Skeletal muscle cell (primary cell): ENCODE measurements at regions not wholly inside any gene's neighbourhood (a gene's known extent, or its start where the extent isn't known, plus 50 kb on each side); places are given as distances from the start of the nearest gene placed in this dataset.

Experiments
- DNase-seq: peaks from one replicate; pipeline ENCODE4 v3.0.0-alpha.2; 2010; ENCODE audit warnings: low read depth
- H3K4me3 ChIP-seq: 2 replicates; pipeline ENCODE4 v1.5.1; 2011; ENCODE audit warnings: low read depth, mild to moderate bottlenecking, control low read depth, low read length, moderate library complexity

GRCh38 chr4:152239216-152239615, 296.7 kb downstream of the FBXW7 start:
- no peak for DNase-seq
- H3K4me3 ChIP-seq, result no peak overlapping the region

- no peak overlapping the region for H3K4me3 ChIP-seq
- no peak for DNase-seq
Measured at GRCh38 chr4:152236519-152237056, 299.3 kb downstream of the FBXW7 start.

GRCh38 chr4:152235718-152236117, 300.2 kb downstream of the FBXW7 start:
- no peak for DNase-seq
- no peak overlapping the region for H3K4me3 ChIP-seq

- DNase-seq, result no peak
- H3K4me3 ChIP-seq, result no peak overlapping the region
Measured at GRCh38 chr4:152234571-152234970, 301.3 kb downstream of the FBXW7 start.

GRCh38 chr4:152232271-152232670, 303.6 kb downstream of the FBXW7 start:
- DNase-seq, result no peak
- no peak overlapping the region for H3K4me3 ChIP-seq

GRCh38 chr4:152229782-152230289, 306.1 kb downstream of the FBXW7 start:
- no peak overlapping the region for H3K4me3 ChIP-seq
- no peak for DNase-seq

GRCh38 chr4:152225680-152226079, 310.2 kb downstream of the FBXW7 start:
- no peak overlapping the region for H3K4me3 ChIP-seq
- no peak for DNase-seq

- H3K4me3 ChIP-seq, result no peak overlapping the region
- DNase-seq, result no peak
Measured at GRCh38 chr4:152224721-152225420, 311.0 kb downstream of the FBXW7 start.

- no peak overlapping the region for H3K4me3 ChIP-seq
- no peak for DNase-seq
Measured at GRCh38 chr4:152224223-152224622, 311.7 kb downstream of the FBXW7 start.

- H3K4me3 ChIP-seq, result no peak overlapping the region
- DNase-seq, result no peak
Measured at GRCh38 chr4:152223600-152223999, 312.3 kb downstream of the FBXW7 start.

- no peak overlapping the region for H3K4me3 ChIP-seq
- DNase-seq, result no peak
Measured at GRCh38 chr4:152221816-152222516, 313.9 kb downstream of the FBXW7 start.

- no peak for DNase-seq
- no peak overlapping the region for H3K4me3 ChIP-seq
Measured at GRCh38 chr4:152220201-152220666, 315.7 kb downstream of the FBXW7 start.

GRCh38 chr4:152218576-152218975, 317.3 kb downstream of the FBXW7 start:
- no peak for DNase-seq
- no peak overlapping the region for H3K4me3 ChIP-seq

GRCh38 chr4:152217896-152218295, 318.0 kb downstream of the FBXW7 start:
- no peak for DNase-seq
- H3K4me3 ChIP-seq, result no peak overlapping the region

- DNase-seq, result no peak
- no peak overlapping the region for H3K4me3 ChIP-seq
Measured at GRCh38 chr4:152211936-152212653, 323.8 kb downstream of the FBXW7 start.

GRCh38 chr4:152209772-152210493, 326.0 kb downstream of the FBXW7 start:
- no peak for DNase-seq
- no peak overlapping the region for H3K4me3 ChIP-seq

GRCh38 chr4:152207378-152207720, 328.5 kb downstream of the FBXW7 start:
- no peak for DNase-seq
- H3K4me3 ChIP-seq, result no peak overlapping the region

- no peak overlapping the region for H3K4me3 ChIP-seq
- no peak for DNase-seq
Measured at GRCh38 chr4:152206646-152207377, 329.1 kb downstream of the FBXW7 start.

- no peak overlapping the region for H3K4me3 ChIP-seq
- DNase-seq, result no peak
Measured at GRCh38 chr4:152206185-152206584, 329.7 kb downstream of the FBXW7 start.
